ENCODE measurements at regions not wholly inside any gene's neighbourhood (a gene's known extent, or its start where the extent isn't known, plus 50 kb on each side); places are given as distances from the start of the nearest gene placed in this dataset.
"Not testable (repeated sequence)": the region's sequence is repeated elsewhere in the genome, so short reads cannot be mapped to it uniquely, and the experiment has no call there.

GRCh38 chr14:86391085-86391484 is 861.1 kb downstream of the FLRT2 start:
- DNase-seq (ENCODE audit: low read depth) = no peak

GRCh38 chr14:86388216-86388615 is 858.3 kb downstream of the FLRT2 start:
- no peak for DNase-seq (ENCODE audit: low read depth)

- no peak for DNase-seq (ENCODE audit: low read depth)
Observed at GRCh38 chr14:86373886-86374285, 843.9 kb downstream of the FLRT2 start.

DNA sequence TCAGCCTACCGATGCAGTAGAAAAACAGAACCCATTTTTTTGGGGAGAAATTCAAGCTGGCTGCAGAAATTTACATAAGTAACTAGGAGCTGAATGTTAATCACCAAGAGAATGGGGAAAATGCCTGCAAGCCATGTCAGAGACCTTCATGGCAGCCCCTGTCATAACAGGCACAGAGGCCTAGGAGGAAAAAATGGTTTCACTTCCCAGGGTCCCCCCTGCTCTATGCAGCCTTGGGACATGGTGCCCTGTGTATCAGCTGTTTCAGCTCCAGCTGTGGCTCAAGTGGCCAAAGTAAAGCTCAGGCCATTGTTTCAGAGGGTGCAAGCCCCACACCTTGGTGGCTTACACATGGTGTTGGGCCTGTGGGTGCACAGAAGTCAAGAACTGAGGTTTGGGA is 842.5 kb downstream of the FLRT2 start:
- no peak for DNase-seq (ENCODE audit: low read depth)

- DNase-seq (ENCODE audit: low read depth) = no peak
Observed at GRCh38 chr14:86364634-86365033, 834.7 kb downstream of the FLRT2 start.

DNA sequence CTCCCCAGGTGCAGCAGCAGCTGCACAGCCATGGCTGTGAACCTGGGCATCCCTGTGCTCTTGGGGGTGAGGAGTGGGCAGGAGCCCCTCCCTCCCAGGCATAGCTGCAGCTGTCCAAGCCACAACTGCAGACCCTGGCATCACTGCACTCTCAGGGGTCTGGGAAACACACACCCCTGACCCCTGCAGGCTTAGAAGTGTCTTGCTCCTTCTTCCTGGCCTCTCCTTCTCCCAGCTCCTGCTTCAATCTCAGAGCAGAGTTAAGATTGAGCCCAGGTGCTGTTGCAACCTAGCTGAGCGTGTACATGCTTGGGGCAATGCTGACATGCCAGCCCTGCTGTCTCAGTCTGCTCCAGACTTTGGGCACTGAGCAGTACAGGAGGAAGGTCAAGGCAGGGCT is 833.6 kb downstream of the FLRT2 start:
- DNase-seq (ENCODE audit: low read depth) = no peak

DNA sequence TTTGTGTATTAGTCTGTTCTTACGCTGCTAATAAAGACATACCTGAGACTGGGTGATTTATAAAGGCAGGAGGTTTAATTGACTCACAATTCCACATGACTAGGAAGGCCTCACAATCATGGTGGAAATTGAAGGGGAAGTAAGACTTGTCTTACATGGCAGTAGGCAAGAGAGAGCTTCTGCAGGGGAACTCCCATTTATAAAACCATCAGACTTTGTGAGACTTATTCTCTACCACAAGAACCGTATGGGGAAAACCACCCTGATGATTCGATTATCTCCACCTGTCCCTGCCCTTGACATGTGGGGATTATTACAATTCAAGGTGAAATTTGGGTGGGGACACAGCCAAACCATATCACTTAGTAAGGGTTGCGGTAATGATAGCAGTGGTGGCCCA is 833.1 kb downstream of the FLRT2 start:
- no peak for DNase-seq (ENCODE audit: low read depth)

DNA sequence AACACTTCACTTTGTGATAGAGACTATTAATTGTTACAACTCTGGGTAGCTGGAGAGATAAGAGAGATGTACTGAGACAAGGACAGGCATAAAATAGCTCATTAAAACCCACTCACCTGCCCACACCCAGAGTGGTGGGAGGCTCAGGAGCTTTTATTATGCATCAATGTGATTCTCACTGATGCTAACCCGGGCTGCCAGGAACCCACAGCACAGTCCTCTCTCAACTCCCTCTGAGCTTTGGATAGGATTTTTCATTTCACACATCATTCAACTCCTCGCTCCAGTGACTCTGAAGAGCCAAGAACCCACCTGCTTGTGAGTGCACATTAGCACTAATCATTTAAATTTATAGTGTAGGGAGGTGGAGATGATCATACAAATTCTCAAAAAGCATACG is 827.9 kb downstream of the FLRT2 start:
- no peak for DNase-seq (ENCODE audit: low read depth)

DNA sequence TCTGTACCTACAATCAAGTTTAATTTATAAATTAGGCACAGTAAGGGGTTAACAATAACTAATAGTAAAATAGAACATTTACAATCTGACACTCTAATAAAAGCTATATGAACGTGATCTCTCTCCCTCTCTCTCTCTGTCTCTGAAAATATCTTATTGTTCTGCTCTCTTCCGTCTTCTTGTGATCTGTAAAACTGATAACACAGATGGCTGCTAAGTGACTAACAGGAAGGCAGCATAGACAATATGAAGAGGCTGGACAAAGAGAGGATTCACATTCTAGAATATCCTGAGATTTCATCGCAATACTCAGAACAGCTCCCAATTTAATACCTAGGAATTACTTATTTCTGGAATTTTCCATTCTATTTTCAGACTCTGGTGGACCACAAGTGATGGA is 827.2 kb downstream of the FLRT2 start:
- no peak for DNase-seq (ENCODE audit: low read depth)

DNA sequence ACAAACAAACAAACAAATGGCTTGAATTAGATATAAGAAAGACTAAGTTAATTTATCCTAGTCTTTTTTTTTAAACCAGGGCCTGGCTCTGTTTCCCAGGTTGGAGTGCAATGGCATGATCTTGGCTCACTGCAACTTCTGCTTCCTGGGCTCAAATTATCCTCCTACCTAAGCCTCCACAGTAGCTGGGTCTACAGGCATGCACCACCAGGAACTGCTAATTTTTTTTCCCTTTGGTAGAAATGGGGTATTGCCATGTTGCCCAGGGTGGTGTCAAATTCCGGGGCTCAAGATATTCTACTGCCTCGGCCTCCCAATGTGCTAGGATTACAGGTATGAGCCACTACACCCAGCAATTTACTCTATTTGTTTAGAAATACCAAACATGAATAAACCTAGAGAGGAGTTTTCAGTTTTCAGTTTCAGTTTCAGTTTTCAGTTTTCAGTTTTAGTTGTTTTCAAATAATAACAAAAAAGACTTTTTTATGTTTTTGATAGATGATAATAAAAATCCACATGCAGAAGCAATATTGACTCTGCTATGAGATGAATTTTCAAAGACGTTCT is 817.0 kb downstream of the FLRT2 start:
- DNase-seq (ENCODE audit: low read depth) = no peak

- no peak for DNase-seq (ENCODE audit: low read depth)
Observed at GRCh38 chr14:86334355-86334754, 804.4 kb downstream of the FLRT2 start.

DNA sequence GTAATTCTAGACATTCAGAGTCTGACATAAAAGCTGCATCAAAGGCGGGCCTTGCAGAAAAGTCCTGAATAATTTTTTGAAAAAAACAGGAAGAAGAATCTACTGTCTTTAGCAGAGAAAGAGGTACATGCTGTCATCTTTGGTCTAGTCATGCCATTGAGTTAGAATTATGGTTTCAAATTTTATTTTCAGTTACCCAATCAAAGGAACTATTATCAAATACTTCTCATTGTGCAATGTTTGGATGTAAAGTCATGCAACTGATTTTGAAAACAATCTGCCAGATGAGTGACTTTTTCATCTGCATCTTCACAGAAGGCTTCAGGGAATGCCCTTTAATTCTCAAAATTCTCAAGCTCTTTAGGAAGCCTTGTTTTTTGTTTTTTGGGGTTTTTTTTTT is 803.5 kb downstream of the FLRT2 start:
- no peak for DNase-seq (ENCODE audit: low read depth)

GRCh38 chr14:86331341-86331740 is 801.4 kb downstream of the FLRT2 start:
- no peak for DNase-seq (ENCODE audit: low read depth)

DNA sequence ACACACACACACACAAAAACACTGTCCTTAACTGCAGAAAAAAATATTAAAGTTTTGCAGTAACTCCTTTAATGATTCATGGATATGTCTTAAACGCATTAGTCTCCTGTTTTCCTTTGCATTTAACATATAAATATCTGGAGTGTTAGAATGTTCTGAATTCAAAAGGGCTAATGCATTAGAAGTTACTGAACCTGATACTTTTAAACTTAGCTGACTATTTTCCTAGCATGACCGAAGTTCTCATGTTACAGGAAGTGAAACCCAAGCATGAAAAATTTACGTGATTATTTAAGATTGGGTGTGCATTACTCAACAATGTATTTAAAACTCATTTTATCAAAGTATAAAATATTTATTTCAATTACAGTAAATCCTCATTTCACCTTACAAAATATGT is 791.2 kb downstream of the FLRT2 start:
- no peak for DNase-seq (ENCODE audit: low read depth)

GRCh38 chr14:86312154-86312665 is 782.3 kb downstream of the FLRT2 start:
- not testable (repeated sequence) for DNase-seq (ENCODE audit: low read depth)

DNA sequence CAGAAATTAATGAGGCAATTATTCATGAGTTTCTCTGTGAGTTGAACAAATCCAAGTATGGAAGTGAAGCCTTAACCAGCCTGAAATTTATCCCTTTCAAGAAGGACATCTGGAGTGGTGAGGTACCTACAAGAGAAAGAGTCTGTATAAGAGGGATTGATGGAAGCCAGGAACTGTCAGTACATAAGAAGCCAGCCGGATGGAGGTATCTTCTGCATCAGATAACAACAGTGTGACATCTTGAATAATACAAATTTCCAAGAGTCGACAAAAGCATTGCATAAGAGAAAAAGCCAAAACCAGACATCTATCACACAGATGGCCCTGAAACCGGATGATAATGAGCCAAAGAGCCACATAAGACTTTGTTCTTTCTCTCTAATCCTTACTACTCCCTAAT is 781.2 kb downstream of the FLRT2 start:
- no peak for DNase-seq (ENCODE audit: low read depth)

DNA sequence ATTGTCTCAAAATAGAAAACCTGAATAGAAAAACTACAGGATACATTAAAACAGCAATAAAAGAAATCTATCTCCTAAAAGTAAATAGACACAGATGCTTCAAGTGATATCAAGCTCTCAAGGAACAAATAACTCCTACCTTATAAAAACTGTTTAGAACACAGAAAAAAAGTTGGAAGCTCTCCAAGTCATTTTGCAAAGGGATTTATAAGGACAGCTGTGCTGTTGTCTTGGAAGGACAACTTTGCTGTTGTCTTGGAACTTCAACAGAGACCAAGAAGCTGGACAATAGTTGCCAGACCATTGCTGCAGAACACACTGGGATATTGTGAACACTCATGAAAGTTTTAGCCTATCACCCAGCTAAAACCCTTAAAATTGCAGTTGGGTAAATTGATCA is 780.7 kb downstream of the FLRT2 start:
- no peak for DNase-seq (ENCODE audit: low read depth)

DNA sequence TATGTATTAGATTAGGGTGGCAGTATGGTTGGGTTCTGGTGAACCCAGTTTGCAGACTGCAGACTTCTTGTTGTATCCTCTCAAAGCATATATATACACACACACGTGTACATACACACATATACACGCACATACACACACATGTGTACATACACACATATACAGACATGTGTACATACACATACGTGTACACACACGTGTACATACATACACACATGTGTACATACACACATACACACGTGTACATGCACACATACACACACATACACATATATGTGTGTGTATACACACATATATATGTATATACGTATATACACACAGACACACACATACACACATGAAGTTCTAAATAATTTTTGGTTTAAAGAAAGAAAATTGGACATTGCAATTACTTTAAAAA is 780.2 kb downstream of the FLRT2 start:
- DNase-seq (ENCODE audit: low read depth) = no peak

GRCh38 chr14:86305058-86305457 is 775.1 kb downstream of the FLRT2 start:
- DNase-seq (ENCODE audit: low read depth) = no peak

- DNase-seq (ENCODE audit: low read depth) = no peak
Observed at GRCh38 chr14:86299994-86300393, 770.0 kb downstream of the FLRT2 start.

GRCh38 chr14:86296173-86296572 is 766.2 kb downstream of the FLRT2 start:
- no peak for DNase-seq (ENCODE audit: low read depth)

DNA sequence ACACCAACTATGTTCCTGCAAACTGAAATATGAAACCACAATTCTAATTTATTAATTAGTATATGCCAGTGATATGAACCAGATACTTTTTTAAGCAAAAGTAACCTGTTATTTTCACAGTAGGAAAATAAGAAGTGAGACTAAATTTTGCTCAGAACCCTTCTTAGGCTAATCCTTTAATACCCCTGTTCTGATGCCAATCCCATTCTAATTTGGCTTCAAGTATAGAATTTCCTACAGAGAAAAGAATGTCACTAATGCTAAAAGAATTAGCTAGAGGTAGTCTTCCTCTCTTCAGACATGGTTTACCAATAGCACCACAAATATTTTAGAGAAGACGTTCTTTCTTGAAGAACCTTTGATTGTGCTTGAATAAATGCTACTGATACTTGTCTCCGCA is 758.4 kb downstream of the FLRT2 start:
- DNase-seq (ENCODE audit: low read depth) = no peak

DNA sequence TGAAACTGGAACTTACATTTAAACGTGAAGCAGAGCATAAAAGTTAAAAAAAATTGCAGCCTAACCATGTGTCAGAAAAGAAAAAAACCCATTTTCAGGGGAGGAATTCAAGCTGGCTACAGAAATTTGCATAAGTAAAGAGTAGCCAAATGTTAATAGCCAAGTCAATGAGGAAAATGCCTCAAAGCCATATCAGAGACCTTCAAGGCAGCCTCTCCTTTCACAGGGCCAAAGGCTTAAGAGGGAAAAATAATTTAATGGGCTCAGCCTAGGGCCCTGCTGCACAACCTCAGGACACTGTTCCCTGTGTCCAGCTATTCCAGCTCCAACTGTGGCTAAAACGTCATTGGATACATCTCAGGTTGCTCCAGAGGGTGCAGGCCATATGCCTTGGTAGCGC is 749.5 kb downstream of the FLRT2 start:
- DNase-seq (ENCODE audit: low read depth) = no peak

DNA sequence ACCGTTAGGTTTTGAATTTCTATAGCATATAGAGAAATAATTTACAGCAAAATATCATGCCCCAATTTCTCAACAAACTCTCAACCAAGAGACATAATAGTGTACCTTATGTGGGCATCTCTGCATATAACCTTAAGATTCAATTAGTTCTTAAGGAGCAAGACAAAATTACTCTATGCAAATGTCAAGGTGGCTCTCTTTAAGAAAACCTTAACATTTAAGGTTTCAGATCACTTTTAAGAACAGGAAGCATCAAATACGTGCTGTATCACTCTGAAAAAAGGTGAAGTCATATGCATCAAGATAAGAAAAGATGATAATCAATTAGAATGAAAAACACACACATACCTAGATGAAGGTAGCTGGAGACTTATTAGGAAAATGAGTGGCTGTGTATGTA is 728.0 kb downstream of the FLRT2 start:
- no peak for DNase-seq (ENCODE audit: low read depth)
